K562 (cell line): ENCODE measurements at regions not wholly inside any gene's neighbourhood (a gene's known extent, or its start where the extent isn't known, plus 50 kb on each side); places are given as distances from the start of the nearest gene placed in this dataset.

Experiments
- ATAC-seq: fragments of 200-7000 bp; cut with Tn5 transposase; 3 replicates; pipeline ENCODE4 v1.9.1; 2020; ENCODE audit warnings: moderate library complexity
- BruUV-seq: library from RNA; stranded (reverse); fragments of 400-500 nt; replicated peaks from 2 replicates; lab custom pipeline; 2021; lab: Mats Ljungman, UMichigan
- CTCF ChIA-PET: fragments of 300-600 bp; formaldehyde crosslinking; extraction: SDS; loops from one replicate; lab custom pipeline; 2021; ENCODE audit warnings: low intra/inter-chr PET ratio; lab: Yijun Ruan, JAX
- POLR2A ChIA-PET: fragments of 300-600, 350-650 bp; sonication (Branson Sonifier 250); formaldehyde crosslinking; extraction: SDS; loops from one replicate; lab custom pipeline; 2021; ENCODE audit warnings: antibody characterized with exemption, inconsistent platforms; lab: Yijun Ruan, JAX
- DNase-seq, 4 experiments: peaks; one replicate each; pipeline versions ENCODE4 v3.0.0 to v3.0.0-alpha.2; 2011 to 2018; ENCODE audit warnings: low spot score in 3 of 4, mixed read lengths in 3 of 4; ENCODE audit errors: extremely low read depth in 1 of 4
- FAIRE-seq: peaks from 2 replicates; lab custom pipeline; 2011; peaks lifted over from hg19 to GRCh38; lab: Jason Lieb, UNC
- H2AFZ ChIP-seq: 2 replicates; pipeline ENCODE4 v1.6.0; 2011; ENCODE audit warnings: low read depth, low read length, control low read depth, inconsistent platforms
- H3K27ac ChIP-seq: fragments of 200-600 bp; 3 replicates; pipeline ENCODE4 v1.8.0; 2011; ENCODE audit warnings: low read depth, mild to moderate bottlenecking, control low read depth, inconsistent platforms, low read length, moderate library complexity, mixed read lengths; ENCODE audit errors: extremely low read depth
- H3K27me3 ChIP-seq, 2 experiments: fragments of 300-600 bp in 1 of 2; 2 replicates in 1 of 2; 3 replicates in 1 of 2; pipeline versions ENCODE4 v1.6.0 to v1.8.0; 2011; ENCODE audit warnings: inconsistent platforms in 2 of 2, low read length in 2 of 2, mild to moderate bottlenecking in 1 of 2, mixed read lengths in 1 of 2, moderate library complexity in 1 of 2; ENCODE audit not compliant: control insufficient read depth in 2 of 2, insufficient read depth in 2 of 2
- H3K36me3 ChIP-seq: fragments of 300-600 bp; 3 replicates; pipeline ENCODE4 v1.8.0; 2011; ENCODE audit warnings: mild to moderate bottlenecking, low read length, inconsistent platforms; ENCODE audit not compliant: control insufficient read depth, insufficient read depth
- H3K4me1 ChIP-seq, 2 experiments: fragments of 200-600 bp in 1 of 2; replicated peaks in 1 of 2; 2 replicates in 1 of 2; 3 replicates in 1 of 2; pipeline versions ENCODE4 v1.5.1 to v1.8.0; 2011; ENCODE audit warnings: inconsistent platforms in 2 of 2, low read length in 2 of 2, mild to moderate bottlenecking in 1 of 2, mixed read lengths in 1 of 2, moderate library complexity in 1 of 2; ENCODE audit not compliant: control insufficient read depth in 2 of 2, insufficient read depth in 2 of 2
- H3K4me2 ChIP-seq: 2 replicates; pipeline ENCODE4 v1.6.1; 2011; ENCODE audit warnings: low read length, control low read depth, inconsistent platforms, mixed read lengths; ENCODE audit not compliant: insufficient read depth
- H3K4me3 ChIP-seq: fragments of 200-600 bp; sonication (generic), shearing (Covaris generic); 2 replicates; pipeline ENCODE4 v1.5.1; 2016; ENCODE audit warnings: control low read depth, inconsistent platforms
- H3K79me2 ChIP-seq: fragments of 200-600 bp; 3 replicates; pipeline ENCODE4 v1.8.0; 2011; ENCODE audit warnings: low read length, inconsistent platforms; ENCODE audit not compliant: control insufficient read depth, insufficient read depth
- H3K9ac ChIP-seq, 2 experiments: 2 replicates each; pipeline versions ENCODE4 v1.6.0 to v1.6.1; 2011; ENCODE audit warnings: low read depth in 2 of 2, low read length in 2 of 2, control low read depth in 1 of 2, inconsistent platforms in 1 of 2, mild to moderate bottlenecking in 1 of 2, mixed read lengths in 1 of 2; ENCODE audit not compliant: insufficient read depth in 1 of 2
- H3K9me1 ChIP-seq: one replicate; pipeline ENCODE4 v1.6.0; 2011; ENCODE audit warnings: inconsistent platforms, mild to moderate bottlenecking, low read length, moderate library complexity; ENCODE audit not compliant: control insufficient read depth, insufficient read depth
- H3K9me3 ChIP-seq: replicated peaks from 2 replicates; pipeline ENCODE4 v1.5.1; 2011; ENCODE audit warnings: low read depth, low read length, inconsistent platforms; ENCODE audit not compliant: control insufficient read depth, insufficient read depth
- H4K20me1 ChIP-seq: replicated peaks from 2 replicates; pipeline ENCODE4 v1.6.1; 2011; ENCODE audit warnings: low read length, inconsistent platforms, mixed read lengths; ENCODE audit not compliant: control insufficient read depth, insufficient read depth
- ATF2 ChIP-seq: sonication (generic); formaldehyde crosslinking; IDR thresholded peaks from 2 replicates; pipeline ENCODE4 v1.8.1; 2022; ENCODE audit warnings: missing genetic modification reagents
- CEBPB ChIP-seq: fragments of 450-650 bp; IDR thresholded peaks from 2 replicates; pipeline ENCODE4 v1.6.1; 2016; ENCODE audit warnings: missing genetic modification characterization, missing compliant biosample characterization
- DMBX1 ChIP-seq: fragments of 250-450 bp; sonication (Bioruptor Pico); IDR thresholded peaks from 2 replicates; pipeline ENCODE4 v1.8.0; 2022; ENCODE audit warnings: inconsistent platforms, mild to moderate bottlenecking, moderate library complexity, borderline replicate concordance
- EP300 ChIP-seq: IDR thresholded peaks from 2 replicates; pipeline ENCODE4 v1.6.1; 2012; ENCODE audit warnings: low read length, improper control_type of control experiment
- HDAC3 ChIP-seq: fragments of 450-650 bp; IDR thresholded peaks from 2 replicates; pipeline ENCODE4 v1.6.1; 2018; ENCODE audit warnings: borderline replicate concordance, mild to moderate bottlenecking, moderate library complexity; ENCODE audit not compliant: partially characterized antibody
- IFI16 ChIP-seq: fragments of 250-450 bp; sonication (Bioruptor Pico); IDR thresholded peaks from 2 replicates; pipeline ENCODE4 v2.1.2; 2022; ENCODE audit warnings: mild to moderate bottlenecking, inconsistent platforms
- JUND ChIP-seq, 2 experiments: IDR thresholded peaks; 2 replicates in 1 of 2; 3 replicates in 1 of 2; pipeline ENCODE4 v1.6.1; 2011; ENCODE audit warnings: borderline replicate concordance in 2 of 2, low read depth in 2 of 2, low read length in 2 of 2, improper control_type of control experiment in 1 of 2, missing biosample characterization in 1 of 2, missing genetic modification characterization in 1 of 2, missing genetic modification reagents in 1 of 2
- KDM4B ChIP-seq, 2 experiments: fragments of 450-650 bp in 1 of 2; sonication (generic) in 1 of 2; IDR thresholded peaks; 2 replicates each; pipeline ENCODE4 v1.6.1; 2016 to 2017; ENCODE audit warnings: borderline replicate concordance in 2 of 2, antibody characterized with exemption in 1 of 2, low read depth in 1 of 2, mild to moderate bottlenecking in 1 of 2
- NFE2L1 ChIP-seq: fragments of 450-650 bp; IDR thresholded peaks from 2 replicates; pipeline ENCODE4 v1.6.1; 2016; ENCODE audit warnings: missing genetic modification characterization, low read depth, mild to moderate bottlenecking, missing compliant biosample characterization, moderate library complexity, borderline replicate concordance
- RAD51 ChIP-seq: fragments of 450-650 bp; IDR thresholded peaks from 2 replicates; pipeline ENCODE4 v1.7.1; 2016; ENCODE audit warnings: low read depth, mild to moderate bottlenecking, borderline replicate concordance
- RFX1 ChIP-seq: fragments of 450-650 bp; IDR thresholded peaks from 2 replicates; pipeline ENCODE4 v1.6.1; 2016; ENCODE audit warnings: mild to moderate bottlenecking, moderate library complexity
- SMAD1 ChIP-seq: fragments of 150-350 bp; IDR thresholded peaks from 2 replicates; pipeline ENCODE4 v1.6.1; 2014; ENCODE audit warnings: low read length, low read depth; ENCODE audit not compliant: partially characterized antibody
- SREBF1 ChIP-seq: fragments of 150-350 bp; IDR thresholded peaks from 2 replicates; pipeline ENCODE4 v1.6.1; 2014; ENCODE audit warnings: antibody characterized with exemption, low read depth, low read length, borderline replicate concordance
- TAF15 ChIP-seq: fragments of 200-400 bp; formaldehyde crosslinking; IDR thresholded peaks from 2 replicates; pipeline ENCODE4 v1.6.1; 2017; ENCODE audit warnings: mild to moderate bottlenecking, low read depth, low read length, moderate library complexity
- ZBTB43 ChIP-seq: sonication (generic); formaldehyde crosslinking; IDR thresholded peaks from 2 replicates; pipeline ENCODE4 v1.8.0; 2023; ENCODE audit warnings: mild to moderate bottlenecking, missing genetic modification reagents
- ZFPM2 ChIP-seq: fragments of 250-450 bp; sonication (Bioruptor Pico); IDR thresholded peaks from 2 replicates; pipeline ENCODE4 v1.5.1; 2022; ENCODE audit warnings: mild to moderate bottlenecking
- ZNF280A ChIP-seq: fragments of 450-650 bp; IDR thresholded peaks from 2 replicates; pipeline ENCODE4 v1.6.1; 2018; ENCODE audit warnings: mild to moderate bottlenecking, low read depth; ENCODE audit not compliant: partially characterized antibody
- ZNF561 ChIP-seq: fragments of 450-650 bp; formaldehyde crosslinking; conservative IDR thresholded peaks from 2 replicates; pipeline ENCODE4 v1.4.0; 2020; ENCODE audit warnings: mild to moderate bottlenecking, moderate library complexity
- WGBS: fragments of 100-300 bp; shearing (Covaris generic); methylation state at CpG from one replicate; pipeline ENCODE4 v1.1.6; 2016; ENCODE audit warnings: low coverage, mixed read lengths; ENCODE audit not compliant: insufficient coverage; ENCODE audit errors: missing lambda C conversion rate; 5-methylcytosine and 5-hydroxymethylcytosine counted together
- in situ Hi-C: fragments of 300-500 bp; cut with MboI; formaldehyde crosslinking; loops from 4 replicates; pipeline ENCODE4 v1.15.0; 2018; ENCODE audit warnings: inconsistent platforms, mixed read lengths
- intact Hi-C: fragments of 100-400 bp; cut with micrococcal nuclease; formaldehyde crosslinking; loops from 2 replicates; pipeline ENCODE4 v1.14.2; 2022

- intact Hi-C loops (no loop called here), in situ Hi-C loops (no loop called here)
- Histone ChIP-seq H3K4me2 (no peak overlapping the region), H2AFZ (no peak overlapping the region), H3K27me3 (no peaks in the 10 kb centered on the region), H3K36me3 (no peaks in the 10 kb centered on the region), H3K4me1 (no peaks in the 10 kb centered on the region; a peak in 1 of 5 replicates), H4K20me1 (no peaks in the 10 kb centered on the region), H3K9ac (no peak overlapping the region), H3K9me1 (no peaks in the 10 kb centered on the region), H3K79me2 (no peaks in the 10 kb centered on the region), H3K27ac (no peak overlapping the region), H3K9me3 (no peaks in the 10 kb centered on the region), H3K4me3 (no peak overlapping the region)
- DNase-seq (no peak), ATAC-seq (no peak), FAIRE-seq (no peak)
- WGBS = 60% methylated on average over 1 of the region's 3 CpGs
- ChIA-PET POLR2A (no interaction called here), CTCF (no interaction called here)
- no TSS peak for BruUV-seq
- TF ChIP-seq ZNF561 (CRISPR knock-in tag) (no peak), EP300 (no peak), JUND (IDR thresholded peaks at IDR 0.05; ENCODE audit: borderline replicate concordance, low read depth, low read length) (no peak), JUND (tag; IDR thresholded peaks at IDR 0.05; ENCODE audit: borderline replicate concordance, low read depth, low read length) (no peak), IFI16 (CRISPR knock-in tag) (no peak), ZBTB43 (CRISPR knock-in tag) (no peak), CEBPB (tag) (no peak), ZNF280A (no peak), DMBX1 (no peak), ZFPM2 (CRISPR knock-in tag) (no peak), NFE2L1 (tag) (no peak), RFX1 (no peak), SMAD1 (no peak), ATF2 (CRISPR knock-in tag) (no peak), RAD51 (no peak), HDAC3 (no peak), TAF15 (no peak), SREBF1 (no peak), KDM4B (IDR thresholded peaks at IDR 0.05; ENCODE audit: borderline replicate concordance in 2 of 2, low read depth in 1 of 2) (no peak)
Observed at GRCh38 chr13:21310220-21310619, 133.8 kb downstream of the MRPL57 start.
